ENCODE measurements at regions not wholly inside any gene's neighbourhood (a gene's known extent, or its start where the extent isn't known, plus 50 kb on each side); places are given as distances from the start of the nearest gene placed in this dataset.

DNA sequence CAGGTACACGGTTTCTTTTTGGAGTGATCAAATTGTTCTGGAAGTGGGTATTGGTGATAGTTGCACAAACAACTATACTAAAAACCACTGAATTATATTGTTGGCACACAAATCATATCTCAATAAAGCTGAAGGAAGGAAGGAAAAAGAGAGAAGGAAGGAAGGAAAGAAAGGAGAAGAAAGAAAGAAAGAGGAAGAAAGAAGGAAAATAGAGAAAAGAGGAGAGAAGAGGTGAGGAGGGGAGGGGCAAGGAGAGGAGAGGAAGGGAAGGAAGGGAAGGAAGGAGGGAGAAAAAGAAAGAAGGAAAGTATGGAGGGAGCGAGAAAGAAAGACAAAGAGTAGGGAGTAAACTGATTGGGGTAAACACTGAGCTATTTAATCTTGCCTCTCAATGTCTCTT, 77.9 kb upstream of the TSC22D2 start:
- Histone ChIP-seq H3K27ac (ENCODE audit: low read depth, low read length) (no peak overlapping the region), H3K9me2 (replicated peaks; ENCODE audit: insufficient read depth, low read length) (no peaks in the 10 kb centered on the region), H2AFZ (ENCODE audit: low read depth, low read length, severe bottlenecking) (no peak overlapping the region), H3K9ac (ENCODE audit: low read length) (no peak overlapping the region), H4K20me1 (ENCODE audit: low read depth, low read length) (no peaks in the 10 kb centered on the region), H3K27me3 (ENCODE audit: low read length) (no peaks in the 10 kb centered on the region), H3K79me2 (ENCODE audit: insufficient read depth, low read length) (no peaks in the 10 kb centered on the region), H3K4me2 (ENCODE audit: low read depth, low read length, poor library complexity, severe bottlenecking) (no peak overlapping the region), H3K9me3 (ENCODE audit: insufficient read depth, low read length) (no peaks in the 10 kb centered on the region), H3F3A (ENCODE audit: insufficient read depth) (no peaks in the 10 kb centered on the region), H3K36me3 (ENCODE audit: low read length) (no peaks in the 10 kb centered on the region), H3K4me3 (ENCODE audit: insufficient read depth, low read length, poor library complexity, severe bottlenecking) (no peak overlapping the region)
- no peak for TF ChIP-seq EZH2phosphoT487 (conservative IDR thresholded peaks at IDR 0.05; ENCODE audit: low read length)
- TF ChIP-seq, protein P1, sequence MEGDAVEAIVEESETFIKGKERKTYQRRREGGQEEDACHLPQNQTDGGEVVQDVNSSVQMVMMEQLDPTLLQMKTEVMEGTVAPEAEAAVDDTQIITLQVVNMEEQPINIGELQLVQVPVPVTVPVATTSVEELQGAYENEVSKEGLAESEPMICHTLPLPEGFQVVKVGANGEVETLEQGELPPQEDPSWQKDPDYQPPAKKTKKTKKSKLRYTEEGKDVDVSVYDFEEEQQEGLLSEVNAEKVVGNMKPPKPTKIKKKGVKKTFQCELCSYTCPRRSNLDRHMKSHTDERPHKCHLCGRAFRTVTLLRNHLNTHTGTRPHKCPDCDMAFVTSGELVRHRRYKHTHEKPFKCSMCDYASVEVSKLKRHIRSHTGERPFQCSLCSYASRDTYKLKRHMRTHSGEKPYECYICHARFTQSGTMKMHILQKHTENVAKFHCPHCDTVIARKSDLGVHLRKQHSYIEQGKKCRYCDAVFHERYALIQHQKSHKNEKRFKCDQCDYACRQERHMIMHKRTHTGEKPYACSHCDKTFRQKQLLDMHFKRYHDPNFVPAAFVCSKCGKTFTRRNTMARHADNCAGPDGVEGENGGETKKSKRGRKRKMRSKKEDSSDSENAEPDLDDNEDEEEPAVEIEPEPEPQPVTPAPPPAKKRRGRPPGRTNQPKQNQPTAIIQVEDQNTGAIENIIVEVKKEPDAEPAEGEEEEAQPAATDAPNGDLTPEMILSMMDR (IDR thresholded peaks at IDR 0.05; ENCODE audit: insufficient read depth, low read length, poor library complexity, severe bottlenecking), result no peak

- H4K20me1 ChIP-seq (ENCODE audit: low read depth, low read length), result no peaks in the 10 kb centered on the region
- no peaks in the 10 kb centered on the region for H3K36me3 ChIP-seq (ENCODE audit: low read length)
These were observed 78.7 kb upstream of the TSC22D2 start for GRCh38 chr3:150329408-150329807.

DNA sequence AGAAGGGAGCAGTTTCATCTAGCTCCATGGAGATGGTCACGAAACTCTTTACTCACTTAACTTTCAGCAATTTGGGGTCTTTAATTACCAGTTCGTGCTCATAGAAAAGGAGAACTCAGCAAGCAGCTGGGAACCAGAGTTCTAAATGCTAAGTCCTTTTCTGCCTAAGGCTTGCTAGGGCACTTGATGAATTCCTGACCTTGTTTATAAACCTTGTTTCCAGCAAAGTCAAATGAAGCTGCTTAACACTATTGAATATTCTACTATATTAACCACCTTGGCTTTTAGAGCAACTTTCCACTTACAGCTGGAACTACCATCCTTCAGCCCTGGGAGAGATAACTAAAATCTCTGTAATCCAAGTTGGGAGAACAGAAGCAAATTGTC, 79.5 kb upstream of the TSC22D2 start:
- Histone ChIP-seq H3K4me3 (ENCODE audit: insufficient read depth, low read length, poor library complexity, severe bottlenecking) (no peak overlapping the region), H4K20me1 (ENCODE audit: low read depth, low read length) (no peaks in the 10 kb centered on the region), H3K36me3 (ENCODE audit: low read length) (no peaks in the 10 kb centered on the region), H3K4me2 (ENCODE audit: low read depth, low read length, poor library complexity, severe bottlenecking) (no peak overlapping the region), H3K27ac (ENCODE audit: low read depth, low read length) (no peak overlapping the region), H3F3A (ENCODE audit: insufficient read depth) (no peaks in the 10 kb centered on the region), H2AFZ (ENCODE audit: low read depth, low read length, severe bottlenecking) (no peak overlapping the region), H3K9ac (ENCODE audit: low read length) (no peak overlapping the region), H3K9me3 (ENCODE audit: insufficient read depth, low read length) (no peaks in the 10 kb centered on the region), H3K79me2 (ENCODE audit: insufficient read depth, low read length) (no peaks in the 10 kb centered on the region), H3K27me3 (ENCODE audit: low read length) (no peaks in the 10 kb centered on the region), H3K9me2 (replicated peaks; ENCODE audit: insufficient read depth, low read length) (no peaks in the 10 kb centered on the region)
- TF ChIP-seq, protein P1 (IDR thresholded peaks at IDR 0.05; ENCODE audit: insufficient read depth, low read length, poor library complexity, severe bottlenecking), result no peak
- TF ChIP-seq EZH2phosphoT487 (conservative IDR thresholded peaks at IDR 0.05; ENCODE audit: low read length), result no peak

More at GRCh38 chr3:150329408-150329807, 78.7 kb upstream of the TSC22D2 start:
- no peaks in the 10 kb centered on the region for H3K27me3 ChIP-seq (ENCODE audit: low read length)
- H3K27ac ChIP-seq (ENCODE audit: low read depth, low read length), result no peak overlapping the region
- no peak overlapping the region for H3K4me2 ChIP-seq (ENCODE audit: low read depth, low read length, poor library complexity, severe bottlenecking)
- H3K4me3 ChIP-seq (ENCODE audit: insufficient read depth, low read length, poor library complexity, severe bottlenecking), result no peak overlapping the region
- H3F3A ChIP-seq (ENCODE audit: insufficient read depth), result no peaks in the 10 kb centered on the region
- H3K79me2 ChIP-seq (ENCODE audit: insufficient read depth, low read length), result no peaks in the 10 kb centered on the region
- H3K9ac ChIP-seq (ENCODE audit: low read length), result no peak overlapping the region
- H3K9me2 ChIP-seq (replicated peaks; ENCODE audit: insufficient read depth, low read length), result no peaks in the 10 kb centered on the region
- TF ChIP-seq, protein P1 (IDR thresholded peaks at IDR 0.05; ENCODE audit: insufficient read depth, low read length, poor library complexity, severe bottlenecking), result no peak
- no peak for TF ChIP-seq EZH2phosphoT487 (conservative IDR thresholded peaks at IDR 0.05; ENCODE audit: low read length)
- H2AFZ ChIP-seq (ENCODE audit: low read depth, low read length, severe bottlenecking), result no peak overlapping the region
- no peaks in the 10 kb centered on the region for H3K9me3 ChIP-seq (ENCODE audit: insufficient read depth, low read length)
